ENCODE measurements at regions not wholly inside any gene's neighbourhood (a gene's known extent, or its start where the extent isn't known, plus 50 kb on each side); places are given as distances from the start of the nearest gene placed in this dataset.
"Not testable (repeated sequence)": the region's sequence is repeated elsewhere in the genome, so short reads cannot be mapped to it uniquely, and the experiment has no call there.

DNA sequence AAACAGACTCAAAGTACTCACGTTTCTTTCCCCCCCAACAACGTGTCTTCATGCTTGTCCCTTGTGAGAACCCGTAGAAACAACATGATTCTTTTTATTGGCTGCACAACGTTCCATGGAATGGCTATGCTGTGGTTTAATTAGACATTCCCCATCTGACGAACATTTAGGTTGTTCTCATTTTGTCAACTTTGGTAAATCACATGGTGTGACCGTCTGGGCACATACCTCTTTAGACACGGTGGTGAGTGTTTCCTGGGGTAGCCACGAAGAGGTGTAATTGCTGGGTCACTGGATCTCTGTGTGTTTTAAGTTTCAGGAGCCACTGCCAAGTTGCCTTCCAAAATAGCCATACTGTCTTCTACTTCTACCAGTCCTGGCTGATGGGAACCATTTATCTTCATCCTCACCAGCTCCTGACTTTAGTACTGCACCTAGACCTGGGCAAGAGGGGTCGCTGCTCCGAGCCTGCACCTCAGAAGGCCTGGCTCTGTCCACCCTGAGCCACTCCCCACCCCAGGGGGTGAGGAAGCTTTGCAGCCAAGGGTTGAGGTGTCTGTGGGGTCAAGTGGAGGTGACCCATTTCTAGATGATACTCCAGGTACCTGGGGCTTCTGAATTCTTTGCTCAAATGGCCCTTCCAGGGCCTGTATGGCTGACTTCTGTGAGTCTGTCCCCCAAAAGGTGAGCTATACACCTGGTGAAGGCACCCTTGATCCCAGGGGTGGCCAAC, 84.7 kb downstream of the IRX5 start:
- no peak for DNase-seq (ENCODE audit: low spot score)

DNA sequence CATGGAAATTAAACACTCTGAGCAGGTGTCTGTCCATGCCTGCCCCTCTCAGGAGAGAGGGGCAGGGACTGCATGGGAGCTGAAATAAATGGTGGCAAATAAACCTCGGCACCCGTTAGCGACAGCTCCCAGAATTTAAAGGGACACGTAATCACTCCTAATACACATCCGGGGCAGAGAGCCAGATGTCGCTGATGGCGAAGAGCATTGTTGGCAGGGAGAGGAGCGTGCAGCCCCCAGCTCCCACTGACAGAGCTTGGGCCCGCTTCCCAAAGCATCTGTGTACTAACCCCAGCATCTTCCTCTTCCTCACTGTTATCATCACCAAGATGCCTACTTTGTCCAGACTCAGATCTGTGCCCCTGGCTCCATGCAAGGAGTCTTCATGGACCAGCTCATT, 85.8 kb downstream of the IRX5 start:
- DNase-seq (ENCODE audit: low spot score), result no peak

DNA sequence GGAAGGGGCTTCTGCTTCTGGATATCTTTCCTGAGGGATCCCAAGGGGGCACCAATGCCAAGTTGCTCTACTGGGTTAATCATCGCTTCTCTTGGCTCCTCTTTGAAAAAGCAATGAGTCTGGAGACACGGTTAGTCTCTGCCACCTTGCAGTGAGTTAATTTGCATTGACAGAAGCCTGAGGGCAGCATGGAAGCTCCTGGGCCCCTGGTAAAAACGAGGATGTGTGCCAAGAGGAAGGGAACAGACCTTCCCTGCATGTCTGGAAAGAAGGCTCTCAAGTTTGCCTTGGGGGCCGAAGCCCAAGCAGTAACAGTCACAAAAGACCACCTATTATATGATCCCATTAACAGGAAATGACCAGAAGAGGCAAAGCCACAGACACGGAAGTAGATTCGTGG, 86.7 kb downstream of the IRX5 start:
- DNase-seq (ENCODE audit: low spot score), result no peak

DNA sequence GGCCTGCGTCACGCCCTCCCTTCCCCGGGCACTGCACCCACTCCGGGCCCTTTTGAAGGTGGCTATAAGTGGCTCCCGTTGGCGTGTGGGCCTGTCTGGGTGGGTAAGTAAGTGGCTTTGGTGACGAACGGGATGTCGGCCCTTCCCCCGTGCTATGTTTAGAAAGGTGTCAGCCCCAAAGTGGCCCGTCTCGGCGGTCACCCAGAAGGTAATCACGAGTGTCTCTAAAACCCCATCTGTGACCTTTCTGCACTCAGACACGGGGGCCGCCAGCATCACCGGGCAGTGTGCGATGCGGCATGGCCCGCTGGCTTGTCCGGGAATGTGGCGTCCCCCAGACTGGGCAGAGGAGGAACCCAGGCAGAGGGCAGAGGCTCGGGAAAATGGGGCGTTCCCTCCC, 88.2 kb downstream of the IRX5 start:
- DNase-seq (ENCODE audit: low spot score), result no peak

DNA sequence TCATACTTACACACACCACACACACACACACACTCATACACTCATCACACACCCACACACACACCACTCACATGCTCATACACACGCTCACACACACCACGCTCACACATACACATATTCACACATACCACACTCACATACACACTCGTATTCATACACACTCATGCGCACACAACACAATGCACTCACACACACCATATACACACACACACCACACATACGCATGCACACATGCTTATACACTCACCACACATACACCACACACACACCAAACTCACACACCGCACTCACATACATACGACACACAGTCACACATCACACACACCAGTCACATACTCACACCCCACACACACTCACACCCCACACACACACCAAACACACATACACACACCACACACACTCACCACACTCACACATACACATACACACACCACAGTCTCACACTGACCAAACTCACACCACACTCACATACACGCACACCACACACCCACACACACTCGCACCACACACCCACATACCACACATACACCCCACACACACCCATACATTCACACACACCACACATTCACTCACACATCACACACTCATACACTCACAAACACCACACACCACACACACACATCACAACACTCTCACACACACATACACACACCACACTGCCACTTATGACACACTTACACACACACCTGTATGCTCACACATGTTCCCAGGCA, 88.9 kb downstream of the IRX5 start:
- no peak for DNase-seq (ENCODE audit: low spot score)

DNA sequence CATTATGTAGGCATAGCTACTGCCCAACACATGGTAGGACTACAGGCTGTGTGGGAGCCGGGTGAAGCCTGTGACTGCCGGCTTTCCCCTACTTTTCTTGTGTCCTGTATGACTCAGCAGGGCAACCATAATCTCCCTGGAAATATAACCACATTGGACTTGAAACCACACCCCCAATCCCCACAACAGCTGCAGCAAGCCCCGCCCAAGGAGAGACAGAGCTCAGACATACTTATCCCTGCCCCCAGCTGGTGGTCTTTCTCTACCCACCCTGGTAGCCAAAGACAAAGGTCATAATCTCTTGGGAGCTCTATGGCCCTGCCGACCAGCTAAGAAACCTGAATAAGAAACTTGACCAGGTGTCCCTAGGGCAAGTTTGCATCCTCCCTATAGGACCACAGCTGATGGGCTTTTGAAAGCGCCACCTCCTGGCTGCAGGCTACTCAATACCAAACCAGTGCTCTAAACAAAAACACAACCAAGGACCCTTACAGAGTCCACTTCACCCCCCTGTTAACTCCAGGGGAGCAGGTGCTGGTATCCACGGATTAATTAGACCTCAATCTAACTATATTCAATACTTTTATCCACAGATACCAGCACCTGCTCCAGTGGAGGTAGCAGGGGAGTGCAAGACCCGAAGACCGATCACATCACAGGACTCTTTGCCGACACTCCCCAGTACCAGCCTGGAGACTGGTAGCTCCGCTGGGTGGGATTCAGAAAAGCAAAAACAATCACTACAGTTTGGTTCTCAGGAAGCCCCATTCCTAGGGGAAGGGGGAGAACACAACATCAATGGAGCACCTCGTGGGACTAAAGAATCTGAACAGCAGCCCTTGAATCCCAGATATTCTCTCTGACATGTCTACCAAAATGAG, 91.2 kb downstream of the IRX5 start:
- DNase-seq (ENCODE audit: low spot score), result peak; percentile 72

DNA sequence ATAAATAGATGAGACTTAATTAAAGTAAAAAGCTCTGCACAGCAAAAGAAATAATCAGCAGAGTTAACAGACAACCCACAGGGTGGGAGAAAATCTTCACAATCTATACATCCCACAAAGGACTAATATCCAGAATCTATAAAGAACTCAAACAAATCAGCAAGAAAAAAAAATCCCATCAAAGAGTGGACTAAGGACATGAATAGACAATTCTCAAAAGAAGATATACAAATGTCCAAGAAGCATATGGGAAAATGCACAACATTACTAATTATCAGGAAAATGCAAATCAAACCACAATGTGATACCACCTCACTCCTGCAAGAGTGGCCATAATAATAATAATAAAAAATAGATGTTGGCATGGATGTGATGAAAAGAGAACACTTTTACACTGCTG, 96.6 kb downstream of the IRX5 start:
- not testable (repeated sequence) for DNase-seq (ENCODE audit: low spot score)

DNA sequence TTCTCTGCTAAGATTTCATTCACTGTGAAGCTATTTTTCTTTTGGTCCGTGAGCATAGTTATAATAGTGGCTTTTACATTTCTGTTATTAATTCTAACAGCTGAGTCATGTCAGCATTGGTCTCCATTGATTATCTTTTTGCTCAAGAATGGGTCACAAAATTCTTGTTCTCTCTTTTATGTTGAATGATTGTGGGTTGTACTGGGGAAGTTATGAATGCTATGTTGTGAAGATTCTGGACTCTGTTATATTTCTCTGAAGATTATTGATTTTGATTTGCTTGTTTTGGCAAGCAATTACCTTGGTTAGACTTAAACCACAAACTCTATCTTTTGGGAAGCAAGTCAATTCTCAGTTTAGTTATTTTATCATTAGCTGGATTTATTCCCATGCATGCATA, 98.8 kb downstream of the IRX5 start:
- no peak for DNase-seq (ENCODE audit: low spot score)

DNA sequence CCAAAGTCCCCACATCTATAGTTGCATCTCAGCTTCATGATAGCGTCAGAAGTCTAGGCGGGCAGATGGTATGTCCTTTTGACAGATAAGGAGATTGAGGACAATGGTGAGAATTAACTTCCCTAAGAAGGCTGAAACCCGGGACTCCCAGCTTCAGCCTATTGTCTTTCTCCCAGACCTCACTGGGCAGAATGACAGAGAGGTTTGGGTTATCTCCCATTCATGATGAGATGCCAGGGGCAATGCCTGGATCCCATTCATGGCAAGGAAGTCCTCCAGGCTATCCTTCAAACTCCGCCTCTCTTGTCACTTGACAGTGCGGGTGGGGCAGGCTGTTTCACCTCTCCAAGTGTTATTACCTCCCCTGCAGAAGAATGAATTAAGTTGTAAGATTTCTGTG, 100.3 kb downstream of the IRX5 start:
- DNase-seq (ENCODE audit: low spot score), result no peak

DNA sequence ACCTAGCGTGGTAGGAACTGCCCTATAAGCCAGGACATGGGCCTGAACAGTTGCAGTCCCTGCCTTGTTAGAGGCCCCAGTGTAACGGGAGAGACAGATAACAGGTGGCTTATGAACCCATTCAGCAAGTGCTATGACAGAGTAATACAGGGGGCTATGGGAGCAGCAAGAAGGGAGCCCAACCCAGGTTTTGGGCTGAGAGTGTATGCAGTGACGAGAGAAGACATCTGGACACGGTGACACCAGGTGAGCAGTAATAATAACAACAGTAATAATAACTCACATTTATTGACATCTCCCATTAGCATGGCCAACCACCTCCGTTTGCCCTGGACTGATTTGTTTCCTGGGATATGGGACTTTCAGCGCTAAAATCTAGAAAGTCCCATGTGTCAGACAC, 100.8 kb downstream of the IRX5 start:
- DNase-seq (ENCODE audit: low spot score), result no peak

DNA sequence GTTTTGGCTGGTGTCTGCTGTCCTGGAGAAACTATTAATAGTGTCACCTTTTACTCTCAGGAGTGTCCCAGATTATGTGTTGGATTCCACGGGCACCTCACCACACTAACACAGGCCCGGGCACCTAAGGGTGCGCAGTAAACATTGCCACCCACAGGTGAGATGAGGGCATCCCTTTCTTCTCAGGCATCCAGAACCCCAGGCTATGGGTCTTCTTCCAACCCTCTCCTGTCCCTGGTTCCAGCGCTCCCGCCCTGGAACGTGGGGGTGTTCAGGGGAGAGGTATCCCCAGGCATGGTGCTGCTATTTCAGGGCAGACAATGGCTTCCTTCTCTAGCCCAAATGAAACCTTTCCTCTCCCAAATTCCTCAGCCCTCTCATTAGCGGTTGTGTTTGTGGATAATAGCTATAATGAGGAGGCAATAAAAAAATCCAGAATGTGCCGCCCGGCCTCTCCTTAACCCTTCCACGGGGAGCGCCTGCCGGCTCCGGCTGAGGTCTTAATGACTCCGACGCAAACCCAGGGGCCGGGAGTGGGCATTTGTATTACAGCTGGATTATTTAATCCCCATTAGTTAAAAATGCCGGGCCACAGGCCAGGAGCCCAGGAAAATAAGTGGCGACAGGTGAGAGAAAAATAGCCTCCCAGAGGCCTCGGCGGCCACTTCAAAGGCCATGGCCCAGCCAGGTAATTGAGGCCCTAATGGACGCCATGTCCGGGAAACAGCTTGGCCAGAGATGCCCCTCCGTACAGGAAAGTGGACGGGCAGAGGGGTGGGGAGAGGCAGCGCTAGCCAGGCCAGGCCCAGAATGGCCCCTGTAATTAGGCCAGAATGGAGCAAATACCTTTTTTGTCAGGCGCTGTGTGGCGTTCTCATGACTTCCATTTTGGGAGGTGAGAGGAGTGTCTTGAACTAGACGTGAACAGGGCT, 102.8 kb downstream of the IRX5 start:
- peak; percentile 22 for DNase-seq (ENCODE audit: low spot score)

DNA sequence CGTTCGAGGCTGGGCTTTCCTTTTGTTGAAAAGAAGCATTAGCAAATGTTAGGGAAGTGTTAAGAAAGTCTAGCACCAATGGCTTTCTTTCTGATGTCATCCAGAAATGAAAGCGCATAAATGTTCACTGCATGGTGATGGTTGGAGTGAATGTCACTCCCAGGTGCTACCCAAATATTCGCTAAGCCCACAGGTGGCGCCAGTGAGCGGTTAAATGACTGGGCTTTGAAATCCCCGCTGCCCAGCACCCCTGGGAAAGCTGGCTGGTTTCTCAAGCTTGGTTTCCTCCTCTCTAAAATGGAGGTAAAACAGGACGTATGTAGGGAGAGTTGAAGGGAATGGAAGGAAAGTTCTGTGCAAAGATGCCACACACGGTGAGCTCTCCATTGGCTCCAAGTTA, 104.4 kb downstream of the IRX5 start:
- peak; percentile 15 for DNase-seq (ENCODE audit: low spot score)

DNA sequence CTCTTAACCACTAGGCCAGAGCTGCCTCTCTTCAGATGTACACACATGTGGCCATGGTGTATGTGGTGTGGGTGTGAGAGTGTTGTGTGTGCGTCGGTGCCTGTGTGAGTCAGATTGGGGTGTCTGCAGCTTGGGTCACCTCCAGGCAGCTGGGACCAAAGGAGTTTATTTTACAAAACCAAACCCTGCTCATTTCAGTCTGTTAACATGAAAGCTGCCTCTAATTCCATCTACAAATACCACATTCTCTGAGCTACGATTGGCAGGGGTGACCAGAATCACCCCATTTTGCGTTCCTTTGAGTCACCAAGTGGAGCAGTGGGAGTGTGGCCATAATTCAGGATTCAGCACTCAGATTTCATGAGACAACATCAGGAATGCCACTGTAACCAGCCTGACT, 105.3 kb downstream of the IRX5 start:
- DNase-seq (ENCODE audit: low spot score), result peak; percentile 10

DNA sequence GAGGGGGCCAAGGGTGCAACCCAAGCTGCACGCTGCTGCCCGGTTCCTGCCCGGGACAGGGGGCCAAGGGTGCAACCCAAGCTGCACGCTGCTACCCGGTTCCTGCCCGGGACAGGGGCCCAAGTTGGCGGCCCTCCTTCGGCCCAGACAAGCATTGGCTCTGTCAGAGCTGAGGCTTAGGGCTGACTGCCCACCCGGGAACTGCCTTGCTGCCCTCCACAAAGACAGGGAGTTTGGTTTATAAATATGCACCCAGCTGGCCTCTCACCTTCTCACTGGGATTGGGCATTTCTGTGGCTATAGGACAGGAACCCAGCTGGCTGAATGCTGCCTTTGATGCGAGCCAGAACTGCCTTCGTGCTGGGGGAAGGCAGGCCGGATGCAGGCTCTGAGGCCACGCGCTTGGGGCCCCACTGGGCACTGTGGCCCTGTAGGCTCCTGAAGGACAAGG, 105.7 kb downstream of the IRX5 start:
- DNase-seq (ENCODE audit: low spot score), result peak; percentile 29

DNA sequence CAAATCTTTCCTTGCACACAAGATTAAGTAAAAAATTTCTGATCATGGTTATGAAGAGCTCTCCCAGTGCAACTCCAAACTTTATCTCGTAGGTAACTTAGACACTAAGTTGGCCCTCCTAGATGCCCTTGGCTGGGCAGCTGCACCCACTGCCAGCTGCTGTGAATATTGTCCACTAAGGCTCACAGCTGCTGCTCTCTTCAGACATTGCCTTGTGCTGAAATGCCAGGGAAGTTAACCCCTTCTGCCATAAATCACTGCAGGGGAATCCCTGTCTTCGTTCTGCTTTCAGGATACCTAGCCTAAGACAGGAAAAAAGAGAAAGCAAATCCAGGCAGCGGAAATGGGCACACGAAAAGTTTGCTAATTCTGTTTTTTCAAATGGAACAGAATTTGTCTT, 106.4 kb downstream of the IRX5 start:
- no peak for DNase-seq (ENCODE audit: low spot score)

DNA sequence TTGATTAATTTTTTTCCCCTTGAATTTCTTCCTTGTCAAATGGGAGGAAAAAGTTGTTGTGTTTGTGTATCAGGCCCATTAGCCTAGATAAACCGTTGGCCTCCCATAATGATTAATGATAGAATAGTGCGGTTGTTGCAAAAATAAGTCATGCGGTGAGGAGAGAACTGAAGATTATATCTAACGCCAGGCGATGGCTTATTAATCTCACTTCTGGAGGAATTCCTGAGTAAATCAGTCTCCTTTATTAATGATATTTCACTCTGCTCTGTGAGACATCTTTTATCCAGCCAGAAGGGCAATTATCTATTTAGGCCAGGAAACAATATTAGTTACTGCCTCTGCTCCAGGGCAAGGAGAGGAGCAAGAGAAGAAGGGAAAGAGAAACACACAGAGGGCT, 107.3 kb downstream of the IRX5 start:
- DNase-seq (ENCODE audit: low spot score), result no peak

DNA sequence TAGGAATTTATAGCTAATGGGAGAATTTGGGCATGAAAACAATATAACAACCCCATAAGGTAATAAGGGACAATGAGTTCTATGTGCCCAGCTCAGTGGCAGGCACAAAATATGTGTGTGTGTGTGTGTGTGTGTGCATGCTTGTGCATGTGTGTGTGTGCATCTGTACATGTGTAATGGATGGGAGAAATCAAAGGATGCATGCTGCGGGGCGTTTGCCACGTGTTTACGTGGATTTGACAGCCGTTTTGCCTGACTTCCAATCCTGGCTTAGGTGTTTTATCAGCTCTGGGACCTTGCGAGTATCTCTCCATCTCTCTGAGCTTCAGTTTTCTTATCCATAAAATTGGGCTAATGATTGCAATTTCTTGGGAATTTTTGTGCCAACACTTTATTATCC, 108.4 kb downstream of the IRX5 start:
- no peak for DNase-seq (ENCODE audit: low spot score)

DNA sequence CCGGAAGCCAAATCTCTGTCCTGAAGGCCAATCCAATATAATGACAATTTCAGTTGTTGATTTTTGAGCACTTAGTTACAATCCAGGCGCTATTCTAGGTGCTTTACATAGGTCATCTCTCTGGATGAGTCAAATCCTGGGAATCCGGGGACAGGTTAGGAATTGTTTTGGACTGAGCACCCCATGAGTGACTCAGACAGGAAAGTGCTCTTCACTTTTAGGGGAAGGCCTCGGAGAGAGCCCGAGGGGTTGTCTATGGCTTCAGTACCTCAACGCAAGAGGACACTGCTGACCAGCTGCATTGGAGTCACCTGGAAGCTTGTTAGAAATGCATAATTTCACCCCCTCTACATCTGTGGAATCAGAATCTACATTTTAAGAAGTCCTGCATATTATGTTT, 108.8 kb downstream of the IRX5 start:
- peak; percentile 55 for DNase-seq (ENCODE audit: low spot score)

DNA sequence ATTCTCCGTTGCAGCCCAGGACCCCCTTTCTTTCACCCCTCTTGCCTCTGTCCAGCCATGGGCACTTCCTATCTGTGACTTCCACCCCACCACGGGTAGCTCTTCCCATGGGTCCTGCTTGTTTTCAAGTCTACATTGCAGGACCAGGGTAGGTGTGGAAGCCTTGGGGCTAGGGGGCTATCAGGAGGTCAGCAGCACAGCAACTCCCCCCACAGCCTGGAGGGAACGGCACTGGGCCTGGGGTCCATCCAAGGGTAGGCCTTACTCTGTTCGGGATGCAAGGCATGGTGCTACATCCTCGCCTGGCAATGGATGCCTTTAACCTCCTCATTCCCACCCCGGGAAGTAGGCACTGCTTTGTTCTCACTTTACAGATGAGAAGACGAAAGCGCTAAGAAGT, 109.3 kb downstream of the IRX5 start:
- DNase-seq (ENCODE audit: low spot score), result no peak

DNA sequence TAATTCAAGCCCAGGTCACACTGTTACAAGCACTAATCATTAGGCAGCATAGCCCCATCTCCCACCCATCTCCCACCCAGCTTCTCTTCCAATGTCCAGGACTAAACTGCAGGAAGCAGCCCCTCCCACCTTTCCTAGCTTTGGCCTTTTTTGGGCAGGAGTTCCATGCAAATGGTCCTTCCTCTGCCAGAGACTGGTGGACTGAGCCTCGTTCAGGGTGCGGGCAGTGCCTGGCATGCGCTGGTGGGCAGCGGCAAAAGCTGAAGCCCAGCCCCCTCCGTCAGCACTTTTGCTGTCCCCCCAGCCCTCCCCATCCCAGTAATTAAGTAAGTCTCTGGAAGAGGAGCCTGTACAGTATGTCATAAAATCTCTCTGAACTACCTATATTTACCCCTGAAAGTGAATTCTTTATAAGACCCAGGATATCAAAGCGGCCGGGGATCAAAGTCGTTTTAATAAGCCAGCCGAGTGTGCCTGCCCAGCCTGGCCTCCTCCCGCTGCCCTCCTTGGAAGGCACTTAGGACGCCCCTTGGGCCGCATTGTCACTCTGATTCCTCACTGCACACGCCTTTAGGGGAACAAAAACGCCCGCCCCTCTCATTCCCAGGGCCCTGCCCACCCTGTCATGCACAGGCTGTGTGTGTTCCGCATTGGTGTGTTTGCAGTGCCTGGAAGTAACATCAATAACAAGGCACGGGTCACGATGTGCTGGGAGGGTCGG, 109.9 kb downstream of the IRX5 start:
- DNase-seq (ENCODE audit: low spot score), result no peak
